ENCODE measurements at regions not wholly inside any gene's neighbourhood (a gene's known extent, or its start where the extent isn't known, plus 50 kb on each side); places are given as distances from the start of the nearest gene placed in this dataset.

GRCh38 chr18:47542551-47542950 lies 291.1 kb upstream of the SKOR2 start:
- DNase-seq, result no peak

GRCh38 chr18:47531717-47532116 lies 280.3 kb upstream of the SKOR2 start:
- no peak for DNase-seq

GRCh38 chr18:47530695-47531094 lies 279.2 kb upstream of the SKOR2 start:
- DNase-seq, result no peak

- DNase-seq, result no peak
Measured at GRCh38 chr18:47528343-47528742, 276.9 kb upstream of the SKOR2 start.

- DNase-seq, result no peak
Measured at GRCh38 chr18:47526147-47526546, 274.7 kb upstream of the SKOR2 start.

- DNase-seq, result no peak
Measured at GRCh38 chr18:47522359-47522758, 270.9 kb upstream of the SKOR2 start.

GRCh38 chr18:47520263-47520662 lies 268.8 kb upstream of the SKOR2 start:
- no peak for DNase-seq

- DNase-seq, result no peak
Measured at GRCh38 chr18:47519706-47520105, 268.2 kb upstream of the SKOR2 start.

- no peak for DNase-seq
Measured at GRCh38 chr18:47519277-47519676, 267.8 kb upstream of the SKOR2 start.

GRCh38 chr18:47513614-47514013 lies 262.2 kb upstream of the SKOR2 start:
- no peak for DNase-seq

- DNase-seq, result no peak
Measured at GRCh38 chr18:47512726-47513435, 261.4 kb upstream of the SKOR2 start.

GRCh38 chr18:47512056-47512455 lies 260.6 kb upstream of the SKOR2 start:
- DNase-seq, result no peak

GRCh38 chr18:47510831-47511230 lies 259.4 kb upstream of the SKOR2 start:
- no peak for DNase-seq

GRCh38 chr18:47507651-47508050 lies 256.2 kb upstream of the SKOR2 start:
- no peak for DNase-seq

GRCh38 chr18:47506897-47507296 lies 255.4 kb upstream of the SKOR2 start:
- DNase-seq, result no peak

GRCh38 chr18:47501946-47502345 lies 250.5 kb upstream of the SKOR2 start:
- no peak for DNase-seq

GRCh38 chr18:47500930-47501329 lies 249.5 kb upstream of the SKOR2 start:
- no peak for DNase-seq

- no peak for DNase-seq
Measured at GRCh38 chr18:47492691-47493090, 241.2 kb upstream of the SKOR2 start.

- DNase-seq, result no peak
Measured at GRCh38 chr18:47490882-47491281, 239.4 kb upstream of the SKOR2 start.

- no peak for DNase-seq
Measured at GRCh38 chr18:47485221-47485797, 233.8 kb upstream of the SKOR2 start.

- DNase-seq, result no peak
Measured at GRCh38 chr18:47484068-47484467, 232.6 kb upstream of the SKOR2 start.

GRCh38 chr18:47480166-47480565 lies 228.7 kb upstream of the SKOR2 start:
- DNase-seq, result no peak

- DNase-seq, result no peak
Measured at GRCh38 chr18:47471784-47472183, 220.3 kb upstream of the SKOR2 start.

GRCh38 chr18:47470941-47471340 lies 219.5 kb upstream of the SKOR2 start:
- no peak for DNase-seq
